ENCODE measurements at regions not wholly inside any gene's neighbourhood (a gene's known extent, or its start where the extent isn't known, plus 50 kb on each side); places are given as distances from the start of the nearest gene placed in this dataset.

- no peak for TF ChIP-seq CTCF (IDR thresholded peaks at IDR 0.05)
- TF ChIP-seq POLR2A (IDR thresholded peaks at IDR 0.05) = no peak
Observed at GRCh38 chr3:95453242-95453641, 1361.2 kb upstream of the EPHA6 start.

Data from body of pancreas (tissue), 4 donors.